ENCODE measurements at regions not wholly inside any gene's neighbourhood (a gene's known extent, or its start where the extent isn't known, plus 50 kb on each side); places are given as distances from the start of the nearest gene placed in this dataset.

DNA sequence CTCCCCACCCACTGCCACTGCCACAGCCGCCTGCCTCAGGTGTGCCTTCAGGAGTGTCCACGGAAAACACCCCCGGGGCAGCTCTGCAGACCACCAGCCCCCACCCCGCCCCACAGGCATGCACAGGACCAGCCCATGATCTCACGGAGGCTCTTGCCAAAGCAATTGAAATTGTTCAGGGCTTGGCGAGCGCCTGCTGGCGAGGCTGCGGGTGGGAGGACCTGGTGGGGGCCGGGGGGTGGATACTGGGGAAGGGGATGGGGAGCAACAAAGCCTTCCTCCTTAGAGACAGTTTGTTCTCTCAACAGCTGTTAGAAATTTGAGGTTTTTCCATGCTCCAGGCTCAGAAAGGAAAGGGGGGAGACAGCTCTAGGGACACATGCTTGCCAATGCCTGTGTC is 274.7 kb downstream of the MN1 start:
- DNase-seq = no peak

DNA sequence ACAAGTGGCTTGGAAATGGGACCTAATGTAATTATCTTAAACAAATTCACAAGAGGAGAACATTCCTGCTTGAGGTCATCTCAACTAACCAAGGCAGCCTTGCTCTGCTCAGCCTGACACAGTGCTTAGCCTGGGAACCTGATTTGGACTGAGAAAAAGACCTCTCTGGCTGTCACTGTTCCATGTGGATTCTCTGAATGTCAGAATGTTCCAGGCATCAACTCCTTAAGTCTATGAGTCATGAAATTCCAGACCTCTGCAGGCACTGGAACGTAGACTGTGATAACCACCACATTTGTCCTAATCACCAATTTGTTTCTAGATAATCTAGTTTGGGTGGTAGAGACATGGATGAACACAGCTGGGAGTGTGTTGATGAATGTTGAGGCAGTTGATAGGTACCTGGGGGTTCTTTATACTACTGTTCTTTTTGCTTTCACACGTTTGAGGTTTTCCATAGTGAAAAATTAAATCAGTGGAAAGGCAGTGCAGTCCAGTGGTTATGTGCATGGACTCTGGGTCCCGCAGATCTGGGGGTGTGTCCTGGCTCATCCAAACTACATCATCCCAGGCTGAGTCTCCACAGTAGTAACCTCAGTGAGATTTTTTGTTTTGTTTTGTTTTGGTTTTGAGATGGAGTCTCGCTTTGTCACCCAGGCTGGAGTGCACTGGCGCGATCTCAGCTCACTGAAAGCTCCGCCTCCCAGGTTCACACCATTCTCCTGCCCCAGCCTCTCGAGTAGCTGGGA is 269.6 kb downstream of the MN1 start:
- no peak for DNase-seq

DNA sequence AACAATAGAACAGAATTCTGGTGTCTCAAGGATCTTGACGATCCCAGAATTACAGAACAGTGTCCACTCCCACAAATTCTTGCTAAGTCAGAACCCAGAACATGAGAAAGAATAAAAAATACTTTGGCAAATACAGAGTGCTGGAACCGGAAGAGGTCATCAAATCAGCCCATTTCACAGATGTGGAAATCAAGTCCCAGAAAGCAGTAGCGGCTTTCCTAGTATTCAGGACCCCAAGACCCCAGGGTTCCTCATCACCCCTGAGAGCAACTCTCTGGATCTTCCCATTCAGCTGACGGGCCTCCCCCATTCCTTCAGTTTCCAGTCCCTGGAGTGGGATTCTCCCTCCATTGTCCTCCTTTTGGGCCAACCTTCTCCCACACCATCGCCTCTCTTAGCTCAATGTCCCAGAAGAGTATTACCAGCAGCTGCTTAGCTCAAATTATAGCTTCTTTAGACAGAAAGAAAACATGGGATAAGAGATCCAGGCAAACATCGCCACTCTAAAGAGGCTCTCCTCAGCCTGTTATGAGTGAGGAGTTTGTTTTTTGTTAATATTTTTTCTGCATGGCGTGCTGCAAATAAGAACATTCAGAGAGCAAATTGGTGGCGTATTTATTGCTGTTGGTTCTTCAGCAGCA is 268.3 kb downstream of the MN1 start:
- no peak for DNase-seq

DNA sequence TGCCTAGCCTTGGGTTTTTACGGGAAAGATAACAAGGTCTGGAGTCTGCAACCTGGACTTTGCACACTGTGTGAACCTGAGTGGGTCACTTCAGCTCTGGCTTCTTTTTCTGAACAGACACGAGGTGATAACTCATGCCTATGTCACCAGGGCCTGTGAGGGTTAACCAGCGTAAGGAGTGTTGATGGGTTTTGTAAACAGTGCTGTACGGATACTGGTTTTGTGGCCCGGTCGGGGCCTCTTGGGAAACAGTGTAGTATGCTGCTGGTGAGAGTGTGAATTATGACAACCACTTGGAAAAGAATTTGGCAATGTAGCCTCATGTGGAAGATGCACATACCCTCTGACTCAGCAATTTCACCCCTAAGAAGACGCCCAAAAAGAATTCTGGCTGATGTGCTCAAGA is 266.8 kb downstream of the MN1 start:
- no peak for DNase-seq

DNA sequence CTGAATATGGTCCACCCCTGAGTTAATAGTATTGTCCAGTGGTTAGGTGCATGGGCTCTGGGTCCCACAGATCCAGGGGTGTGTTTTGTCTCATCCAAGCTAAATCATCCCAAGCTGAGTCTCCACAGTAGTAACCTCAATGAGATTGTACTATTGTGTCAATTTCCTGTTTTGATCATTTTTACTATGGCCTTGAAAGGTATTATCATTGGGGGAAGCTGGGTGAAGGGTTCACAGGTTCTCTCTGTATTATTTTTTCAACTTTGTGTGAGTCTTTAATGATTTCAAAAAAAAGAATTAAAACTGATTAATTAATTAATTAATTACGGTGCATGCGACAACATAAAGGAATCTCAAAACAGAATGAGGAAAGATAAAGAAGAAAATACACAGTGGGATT is 266.1 kb downstream of the MN1 start:
- no peak for DNase-seq

DNA sequence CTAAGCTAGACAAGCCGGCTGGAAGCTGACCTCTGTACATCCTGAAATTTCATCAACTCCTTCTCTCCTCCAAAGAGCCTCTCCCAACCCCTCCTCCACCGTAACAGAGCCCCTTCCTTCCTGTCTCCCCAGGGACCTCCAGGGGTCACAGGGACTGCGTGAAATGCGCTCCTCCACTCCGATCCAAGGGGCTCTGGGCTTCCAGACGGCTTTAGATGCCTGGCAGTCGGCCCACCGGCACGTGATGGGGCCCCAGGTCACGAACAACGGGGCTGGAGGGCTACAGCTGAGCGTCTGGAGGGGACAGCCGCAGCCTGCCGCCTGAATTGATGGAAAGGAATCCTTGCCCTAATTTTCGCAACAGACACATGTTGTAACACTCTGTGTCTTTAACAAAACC is 264.1 kb downstream of the MN1 start:
- no peak for DNase-seq

DNA sequence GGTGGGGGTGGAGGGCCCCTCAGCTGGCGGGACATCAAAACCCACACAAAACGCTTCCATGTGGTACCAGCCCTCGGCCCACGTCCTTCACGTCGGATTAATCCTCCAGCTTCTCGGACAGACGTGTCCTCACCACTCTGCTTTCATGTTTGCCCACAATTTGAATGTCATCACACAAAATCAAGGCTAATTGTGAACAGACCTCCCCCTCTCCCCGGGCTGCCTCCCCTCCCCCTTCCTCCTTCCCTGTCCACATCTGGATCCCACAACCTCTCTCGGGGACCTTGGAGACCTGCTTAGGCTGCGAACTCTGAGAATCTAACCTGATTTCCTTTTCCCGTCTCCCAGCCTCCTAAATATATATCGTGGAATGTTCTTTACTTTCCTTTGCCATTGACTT is 262.9 kb downstream of the MN1 start:
- no peak for DNase-seq

DNA sequence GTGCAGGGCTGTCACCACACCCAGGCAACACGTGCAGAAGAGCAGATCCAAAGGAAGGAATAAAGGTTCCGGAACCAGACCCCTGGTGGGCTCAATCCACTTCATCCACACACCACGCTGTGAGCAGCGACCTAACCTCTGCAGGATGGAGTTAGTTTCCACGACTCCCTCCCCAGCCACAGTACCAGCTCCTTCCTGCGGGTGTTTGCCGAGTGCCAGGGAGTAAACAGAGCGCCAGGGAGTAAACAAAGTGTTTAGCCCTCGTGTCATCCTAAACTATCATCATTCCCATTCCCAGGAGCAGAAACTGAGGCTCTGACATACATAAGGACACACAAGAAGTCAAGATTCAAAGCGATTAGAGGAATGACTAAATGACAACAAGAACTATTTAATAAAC is 261.3 kb downstream of the MN1 start:
- no peak for DNase-seq

DNA sequence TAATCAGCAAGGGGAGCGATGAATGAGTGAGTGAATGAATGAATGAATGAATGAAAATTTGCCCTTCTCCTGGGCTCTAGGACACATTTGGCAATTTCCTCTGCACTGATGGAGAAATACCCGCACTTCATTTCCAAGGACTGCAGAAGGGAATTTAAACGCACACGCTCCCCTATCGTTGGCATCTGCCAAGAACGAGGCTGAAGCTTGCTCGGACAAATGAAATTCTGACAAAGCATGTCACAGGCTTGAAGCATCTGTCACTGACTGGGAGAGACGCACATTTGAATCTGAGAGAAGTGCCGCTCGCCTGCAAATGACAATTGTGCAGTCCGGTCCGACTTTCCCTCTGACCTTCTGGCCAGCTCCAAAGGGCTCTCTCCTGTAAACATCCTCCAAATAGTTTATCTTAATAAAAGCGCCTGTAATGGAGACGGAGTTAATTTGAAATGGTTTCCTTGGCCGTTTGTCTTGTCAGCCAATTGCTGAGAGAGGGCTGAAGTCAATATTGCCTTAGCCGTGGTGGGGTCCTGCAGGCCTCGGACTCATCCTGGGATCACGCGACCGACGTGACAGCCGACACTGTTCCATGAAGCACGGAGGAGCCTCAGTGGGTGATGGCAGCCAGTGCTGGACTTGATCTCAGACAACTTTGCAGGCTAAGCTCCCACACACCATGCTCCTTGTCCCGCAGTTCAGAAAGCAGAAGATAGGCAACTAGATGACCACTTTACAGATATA is 260.7 kb downstream of the MN1 start:
- DNase-seq = no peak

DNA sequence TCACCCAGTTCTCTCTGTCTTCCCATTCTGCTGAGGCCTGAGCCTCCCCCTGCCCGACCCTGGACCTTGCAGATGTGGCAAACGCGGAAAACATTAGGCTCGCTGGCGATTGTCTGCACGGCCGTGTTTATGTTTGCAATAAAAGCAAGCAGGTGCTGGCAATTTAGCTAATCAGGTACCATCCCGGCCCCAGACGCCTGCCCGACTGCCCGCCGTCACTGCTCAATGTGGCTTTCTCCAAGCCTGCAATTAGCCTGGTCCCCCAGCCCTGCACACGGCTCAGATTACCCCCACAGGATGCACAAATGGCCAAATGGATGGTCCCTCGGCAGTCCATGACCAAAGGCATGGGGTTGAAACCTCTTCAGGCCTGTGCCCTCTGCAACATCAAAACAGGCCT is 259.7 kb downstream of the MN1 start:
- no peak for DNase-seq

DNA sequence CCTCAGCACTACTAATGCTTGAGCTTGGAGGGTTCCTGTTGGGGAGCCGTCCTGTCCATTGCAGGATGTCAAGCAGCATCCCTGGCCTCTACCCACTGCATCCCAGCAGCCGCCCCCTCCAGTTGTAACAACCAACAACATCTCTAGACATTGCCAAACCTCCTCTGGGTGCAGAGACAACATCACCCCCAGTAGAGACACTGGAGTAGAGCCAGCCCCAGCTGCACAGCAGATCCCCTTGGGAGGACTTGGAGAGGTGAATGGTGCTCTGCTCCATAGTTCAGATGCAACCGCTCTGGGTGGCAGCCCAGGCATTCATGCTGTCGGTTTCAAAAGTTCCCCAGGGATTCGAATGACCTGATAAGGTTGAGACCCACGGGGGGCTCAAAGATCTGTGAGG is 259.0 kb downstream of the MN1 start:
- no peak for DNase-seq

DNA sequence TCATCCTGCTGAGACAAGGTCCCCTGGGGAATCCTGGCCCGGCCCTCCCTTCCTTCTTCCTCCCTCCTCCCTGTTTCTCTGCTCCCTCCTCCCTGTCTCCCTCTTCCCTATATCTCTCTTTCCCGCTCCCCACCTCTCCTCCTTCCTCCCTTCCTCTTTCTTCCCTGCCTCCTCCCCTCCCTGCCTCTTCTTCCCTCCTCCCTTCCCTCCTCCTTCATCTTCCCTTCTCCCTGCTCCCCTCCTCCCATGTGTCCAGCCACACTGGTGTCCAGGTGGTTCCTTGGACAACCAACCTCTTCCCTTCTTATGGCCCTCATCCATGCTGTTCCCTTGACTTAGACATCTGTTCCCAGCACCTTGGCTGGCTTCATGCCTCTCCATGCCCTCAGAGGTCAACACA is 258.1 kb downstream of the MN1 start:
- no peak for DNase-seq

DNA sequence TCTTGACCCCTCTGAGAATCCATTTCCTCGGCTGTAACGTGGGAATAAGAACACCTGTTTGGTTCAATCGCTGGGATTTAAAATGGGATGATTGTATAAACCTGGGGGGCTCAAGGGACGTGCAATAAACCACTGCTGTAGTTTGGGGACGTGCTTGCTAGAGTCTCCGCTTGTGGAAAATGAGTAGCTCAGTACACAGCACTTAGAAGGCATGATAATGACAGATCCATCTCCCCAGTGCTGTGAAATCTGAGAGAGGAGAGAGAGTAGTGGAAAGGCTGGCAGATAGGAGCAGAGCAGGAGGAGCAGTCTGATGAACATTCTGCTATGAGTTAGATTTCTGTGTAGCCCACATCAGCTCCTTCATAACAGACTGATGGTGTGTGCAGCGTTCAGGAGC is 256.5 kb downstream of the MN1 start:
- DNase-seq = no peak

DNA sequence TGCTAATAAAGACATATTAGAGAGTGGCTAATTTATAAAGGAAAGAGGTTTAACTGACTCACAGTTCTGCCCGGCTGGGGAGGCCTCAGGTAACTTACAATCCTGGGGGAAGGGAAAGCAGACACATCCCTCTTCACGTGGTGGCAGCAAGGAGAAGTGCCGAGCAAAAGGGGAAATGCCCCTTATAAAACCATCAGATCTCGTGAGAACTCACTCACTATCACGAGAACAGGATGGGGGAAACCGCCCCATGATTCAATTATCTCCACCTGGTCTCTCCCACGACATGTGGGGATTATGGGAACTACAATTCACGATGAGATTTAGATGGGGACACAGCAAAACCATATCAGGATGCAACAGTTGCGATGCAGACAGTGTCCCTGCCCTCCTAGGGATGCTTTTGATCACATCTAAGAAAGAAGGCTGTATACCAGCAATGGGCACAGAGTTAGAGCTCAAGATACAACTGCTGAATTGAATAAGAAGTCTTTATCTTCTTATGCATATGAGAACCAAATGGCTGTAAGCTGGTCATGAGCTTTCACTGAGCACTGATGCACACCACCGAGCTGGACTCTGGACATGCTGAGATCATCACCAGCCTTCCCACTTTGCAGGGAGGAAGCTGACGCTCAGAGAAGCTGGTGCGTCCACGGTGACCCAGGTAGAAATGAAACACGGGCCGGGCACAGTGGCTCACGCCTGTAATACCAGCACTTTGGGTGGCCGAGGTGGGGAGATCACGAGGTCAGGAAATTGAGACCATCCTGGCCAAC is 255.2 kb downstream of the MN1 start:
- DNase-seq = no peak

DNA sequence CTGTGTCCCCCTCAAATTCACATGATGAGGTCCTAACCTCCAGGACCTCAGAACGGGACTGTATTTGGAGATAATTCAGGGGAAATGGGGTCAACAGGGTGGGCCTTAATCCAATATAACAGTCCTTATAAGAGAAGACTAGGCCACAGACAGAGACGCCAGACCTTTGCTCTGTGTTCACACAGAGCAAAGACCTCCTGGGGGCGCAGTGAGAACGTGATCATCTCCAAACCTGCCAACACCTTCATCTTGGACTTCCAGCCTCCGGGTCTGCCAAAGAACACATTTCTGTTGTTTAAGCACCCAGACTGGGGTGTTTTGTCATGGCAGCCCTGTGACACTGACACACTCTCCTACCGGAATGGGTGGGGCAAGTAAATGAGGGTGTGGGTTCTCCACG is 250.2 kb downstream of the MN1 start:
- DNase-seq = no peak

DNA sequence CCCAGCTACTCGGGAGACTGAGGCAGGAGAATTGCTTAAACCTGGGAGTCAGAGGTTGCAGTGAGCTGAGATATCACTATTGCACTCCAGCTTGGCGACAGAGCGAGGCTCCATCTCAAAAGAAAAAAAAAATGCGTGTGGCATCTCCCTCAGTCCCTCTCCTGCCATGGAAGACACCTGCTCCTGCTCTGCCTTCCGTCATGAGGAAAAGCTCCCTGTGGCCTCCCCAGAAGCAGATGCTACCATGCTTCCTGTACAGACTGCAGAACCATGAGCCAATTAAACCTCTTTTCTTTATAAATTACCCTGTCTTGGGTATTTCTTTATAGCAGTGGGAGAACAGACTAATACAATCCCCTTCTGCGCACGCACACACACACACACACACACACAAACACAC is 249.4 kb downstream of the MN1 start:
- DNase-seq = no peak

DNA sequence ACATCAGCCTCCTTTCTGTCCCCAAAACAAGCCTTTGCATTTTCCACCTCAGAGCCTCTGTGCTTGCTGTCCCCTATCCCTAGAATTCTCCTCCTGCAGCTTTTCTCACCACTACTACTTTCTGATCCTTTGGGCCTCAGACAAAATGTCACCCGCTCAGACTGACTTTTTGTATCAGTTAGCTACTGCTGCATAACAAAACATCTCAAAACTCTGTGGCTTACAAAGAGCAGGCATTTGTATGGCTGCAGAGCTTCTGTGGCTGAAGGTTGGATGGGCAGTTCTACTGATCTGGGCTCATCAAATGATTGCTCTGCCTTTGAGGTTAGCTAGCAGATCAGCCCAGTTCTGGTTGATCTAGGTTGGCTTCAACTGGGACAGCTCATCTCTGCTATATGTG is 248.7 kb downstream of the MN1 start:
- DNase-seq = no peak

DNA sequence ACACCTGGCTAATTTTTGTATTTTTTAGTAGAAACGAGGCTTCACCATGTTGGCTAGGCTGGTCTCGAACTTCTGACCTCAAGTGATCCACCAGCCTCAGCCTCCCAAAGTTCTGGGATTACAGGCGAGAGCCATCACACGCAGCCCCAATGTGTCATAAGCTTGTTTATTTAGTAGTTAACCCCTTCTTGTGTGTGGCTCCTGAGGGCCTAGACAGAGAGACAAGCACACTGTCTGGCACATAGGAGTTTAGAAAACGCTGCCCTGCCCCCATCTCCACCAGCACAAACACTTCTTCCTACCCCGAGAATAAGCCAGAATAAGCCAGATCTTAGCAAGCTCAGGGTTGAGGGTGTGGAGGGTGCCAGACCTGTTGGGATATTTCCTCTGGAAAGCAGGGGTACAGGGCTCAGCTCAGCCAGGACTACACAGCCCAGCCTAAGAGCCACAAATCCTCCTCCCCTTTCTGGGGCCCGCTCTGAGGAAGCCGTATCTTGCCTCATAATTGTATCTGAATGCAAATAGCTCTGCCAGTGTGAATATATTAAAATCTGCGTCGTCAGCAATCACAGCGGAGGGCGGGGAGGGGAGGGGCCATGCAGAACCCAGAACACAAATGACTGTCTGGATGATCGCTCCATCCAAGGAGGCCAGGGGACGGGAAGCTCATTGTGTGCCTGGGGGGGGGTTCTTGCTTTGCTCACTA is 247.3 kb downstream of the MN1 start:
- no peak for DNase-seq

DNA sequence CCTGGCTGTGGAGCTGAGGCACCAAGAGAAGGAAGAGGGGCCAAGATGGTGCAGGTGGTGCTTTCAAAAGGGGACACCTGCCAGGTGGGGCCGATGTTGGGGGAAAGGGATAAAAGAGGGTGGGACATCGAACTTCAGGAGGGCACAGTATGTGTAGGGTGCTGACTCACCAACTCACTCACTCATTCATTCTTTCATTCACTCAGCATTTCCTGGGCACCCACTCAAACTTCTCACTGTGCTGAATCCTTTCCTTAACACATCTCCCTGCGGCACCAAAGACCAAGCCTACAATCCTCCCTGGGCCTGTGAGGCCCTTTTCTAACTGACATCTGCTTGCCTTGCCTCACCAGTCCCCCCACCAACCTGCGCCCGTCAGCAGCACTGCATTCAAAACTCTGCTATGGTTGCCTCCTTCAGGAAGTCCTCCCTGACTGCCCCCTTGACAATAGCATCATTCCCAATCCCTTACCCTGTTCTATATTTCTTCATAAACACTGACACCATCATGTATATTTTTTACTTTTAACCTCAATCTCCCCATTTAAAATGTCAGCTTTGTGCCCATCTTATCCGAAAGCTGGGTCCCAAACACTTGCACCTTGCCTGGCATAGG is 246.6 kb downstream of the MN1 start:
- DNase-seq = no peak

DNA sequence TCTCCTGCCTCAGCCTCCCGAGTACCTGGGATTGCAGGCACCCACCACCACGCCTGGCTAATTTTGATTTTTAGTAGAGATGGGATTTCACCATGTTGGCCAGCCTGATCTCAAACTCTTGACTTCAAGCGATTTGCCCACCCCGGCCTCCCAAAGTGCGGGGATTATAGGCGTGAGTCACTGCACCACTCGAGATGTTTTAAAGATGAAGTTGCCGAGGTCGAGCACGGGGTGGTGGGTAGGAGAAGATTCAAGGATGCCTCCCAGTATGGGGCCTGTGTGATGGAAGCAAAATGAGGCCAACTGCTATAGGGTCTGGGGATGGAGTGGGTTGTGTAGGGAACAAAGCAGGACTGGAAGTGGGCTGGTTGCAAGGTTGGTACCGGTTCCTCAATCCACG is 245.2 kb downstream of the MN1 start:
- no peak for DNase-seq

DNA sequence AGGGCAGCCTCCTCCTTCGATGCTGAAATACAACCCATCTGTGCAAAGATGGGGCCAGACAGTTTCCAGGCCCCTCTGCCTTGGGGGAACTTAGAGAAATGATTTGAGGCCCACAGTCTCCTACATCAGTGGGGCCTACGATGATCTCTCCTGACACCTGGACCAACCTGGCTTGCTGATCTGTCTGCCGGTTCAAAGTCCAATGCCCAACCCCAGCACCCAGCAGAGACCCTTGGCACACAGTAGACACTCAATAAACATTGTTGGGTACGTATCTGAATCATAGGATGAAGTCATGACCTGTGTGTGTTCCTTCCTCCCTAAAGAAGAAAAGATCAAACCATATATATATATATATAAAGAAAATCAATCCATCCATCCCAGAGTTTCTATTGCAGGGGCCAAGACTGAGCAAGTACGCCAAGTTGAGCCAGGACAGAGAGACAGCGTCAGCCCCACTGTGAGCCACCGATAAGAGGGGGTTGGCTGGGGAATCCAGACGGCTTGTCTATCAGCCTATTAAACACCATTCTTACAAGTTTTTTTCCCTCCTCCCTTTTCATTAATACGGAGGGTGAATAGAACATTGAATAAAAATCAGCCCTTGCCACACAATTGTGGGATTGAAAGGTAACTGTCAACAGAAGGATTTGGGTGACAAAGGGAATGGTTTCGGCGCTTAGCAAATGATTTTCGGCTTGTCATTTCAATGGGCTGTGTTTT is 244.1 kb downstream of the MN1 start:
- no peak for DNase-seq
